ENCODE measurements at regions not wholly inside any gene's neighbourhood (a gene's known extent, or its start where the extent isn't known, plus 50 kb on each side); places are given as distances from the start of the nearest gene placed in this dataset.

- H3K79me2 ChIP-seq (ENCODE audit: insufficient read depth, low read length) = no peaks in the 10 kb centered on the region
- H3K4me3 ChIP-seq (ENCODE audit: insufficient read depth, low read length) = no peak overlapping the region
- H2AFZ ChIP-seq (ENCODE audit: low read length) = no peak overlapping the region
- H3K27me3 ChIP-seq (ENCODE audit: insufficient read depth, low read length) = no peaks in the 10 kb centered on the region
- no peak for TF ChIP-seq CTCF (IDR thresholded peaks at IDR 0.05; ENCODE audit: extremely low read depth, low read depth, low read length)
- no peaks in the 10 kb centered on the region for H3K9me3 ChIP-seq (ENCODE audit: low read depth, low read length)
- H3K27ac ChIP-seq (ENCODE audit: low read depth, low read length) = no peak overlapping the region
- no peaks in the 10 kb centered on the region for H4K20me1 ChIP-seq (ENCODE audit: insufficient read depth, low read length)
- no peak for DNase-seq (ENCODE audit: insufficient read length, low spot score, missing footprints)
- H3K4me2 ChIP-seq (ENCODE audit: insufficient read depth, low read length) = no peak overlapping the region
- no peaks in the 10 kb centered on the region for H3K36me3 ChIP-seq (ENCODE audit: insufficient read depth, low read length)
- no peaks in the 10 kb centered on the region for H3K4me1 ChIP-seq (ENCODE audit: insufficient read depth, low read length)
Observed at GRCh38 chr5:6862306-6862705, 149.1 kb downstream of the TENT4A start.

GRCh38 chr5:6867712-6868111 is 154.5 kb downstream of the TENT4A start:
- Histone ChIP-seq H3K4me2 (ENCODE audit: insufficient read depth, low read length) (no peak overlapping the region), H4K20me1 (ENCODE audit: insufficient read depth, low read length) (no peaks in the 10 kb centered on the region), H2AFZ (ENCODE audit: low read length) (no peak overlapping the region), H3K79me2 (ENCODE audit: insufficient read depth, low read length) (no peaks in the 10 kb centered on the region), H3K4me1 (ENCODE audit: insufficient read depth, low read length) (no peaks in the 10 kb centered on the region), H3K36me3 (ENCODE audit: insufficient read depth, low read length) (no peaks in the 10 kb centered on the region), H3K4me3 (ENCODE audit: insufficient read depth, low read length) (no peak overlapping the region), H3K9me3 (ENCODE audit: low read depth, low read length) (peaks cover 4% of the 10 kb centered on the region), H3K27ac (ENCODE audit: low read depth, low read length) (no peak overlapping the region), H3K27me3 (ENCODE audit: insufficient read depth, low read length) (no peaks in the 10 kb centered on the region)
- TF ChIP-seq CTCF (IDR thresholded peaks at IDR 0.05; ENCODE audit: extremely low read depth, low read depth, low read length) = no peak
- no peak for DNase-seq (ENCODE audit: insufficient read length, low spot score, missing footprints)

- Histone ChIP-seq H3K79me2 (ENCODE audit: insufficient read depth, low read length) (no peaks in the 10 kb centered on the region), H2AFZ (ENCODE audit: low read length) (no peak overlapping the region), H3K36me3 (ENCODE audit: insufficient read depth, low read length) (no peaks in the 10 kb centered on the region), H3K27ac (ENCODE audit: low read depth, low read length) (no peak overlapping the region), H4K20me1 (ENCODE audit: insufficient read depth, low read length) (no peaks in the 10 kb centered on the region), H3K27me3 (ENCODE audit: insufficient read depth, low read length) (no peaks in the 10 kb centered on the region), H3K4me3 (ENCODE audit: insufficient read depth, low read length) (no peak overlapping the region), H3K4me1 (ENCODE audit: insufficient read depth, low read length) (no peaks in the 10 kb centered on the region), H3K4me2 (ENCODE audit: insufficient read depth, low read length) (no peak overlapping the region), H3K9me3 (ENCODE audit: low read depth, low read length) (peaks cover 4% of the 10 kb centered on the region)
- TF ChIP-seq CTCF (IDR thresholded peaks at IDR 0.05; ENCODE audit: extremely low read depth, low read depth, low read length) = no peak
- DNase-seq (ENCODE audit: insufficient read length, low spot score, missing footprints) = no peak
Observed at GRCh38 chr5:6868171-6868570, 154.9 kb downstream of the TENT4A start.

- DNase-seq (ENCODE audit: insufficient read length, low spot score, missing footprints) = no peak
- no peak for TF ChIP-seq CTCF (IDR thresholded peaks at IDR 0.05; ENCODE audit: extremely low read depth, low read depth, low read length)
- Histone ChIP-seq H3K27ac (ENCODE audit: low read depth, low read length) (no peak overlapping the region), H3K79me2 (ENCODE audit: insufficient read depth, low read length) (no peaks in the 10 kb centered on the region), H3K27me3 (ENCODE audit: insufficient read depth, low read length) (no peaks in the 10 kb centered on the region), H3K4me2 (ENCODE audit: insufficient read depth, low read length) (no peak overlapping the region), H3K4me3 (ENCODE audit: insufficient read depth, low read length) (no peak overlapping the region), H3K9me3 (ENCODE audit: low read depth, low read length) (peaks cover 4% of the 10 kb centered on the region), H2AFZ (ENCODE audit: low read length) (no peak overlapping the region), H4K20me1 (ENCODE audit: insufficient read depth, low read length) (no peaks in the 10 kb centered on the region), H3K4me1 (ENCODE audit: insufficient read depth, low read length) (no peaks in the 10 kb centered on the region), H3K36me3 (ENCODE audit: insufficient read depth, low read length) (no peaks in the 10 kb centered on the region)
Observed at GRCh38 chr5:6868575-6869215, 155.5 kb downstream of the TENT4A start.
